Islet of Langerhans (tissue), 1 donor: ENCODE measurements at regions not wholly inside any gene's neighbourhood (a gene's known extent, or its start where the extent isn't known, plus 50 kb on each side); places are given as distances from the start of the nearest gene placed in this dataset.

Source experiments
- FAIRE-seq: peaks from one replicate; lab custom pipeline; 2011; peaks lifted over from hg19 to GRCh38; lab: Jason Lieb, UNC

DNA sequence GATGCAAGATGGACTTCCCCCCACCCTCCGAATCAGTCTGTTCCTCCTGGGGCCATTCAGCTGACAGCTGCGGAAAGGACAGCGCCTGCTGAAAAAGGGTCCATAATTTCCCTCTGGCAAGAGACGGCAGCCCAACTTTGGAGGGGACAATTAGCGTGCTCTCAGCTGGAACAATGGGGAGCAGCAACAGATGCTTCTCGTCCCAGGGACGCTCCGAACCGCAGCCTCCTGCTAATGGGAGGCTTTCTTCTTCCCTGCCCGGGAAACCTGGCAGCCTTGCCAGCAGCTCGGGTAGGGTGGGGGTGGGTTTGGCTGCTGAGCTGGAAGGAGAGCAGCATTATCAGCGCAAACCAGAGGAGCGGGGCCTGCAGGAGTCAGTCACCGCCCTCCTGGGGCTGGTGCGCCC, 500.0 kb upstream of the SALL1 start:
- FAIRE-seq, result no peak

DNA sequence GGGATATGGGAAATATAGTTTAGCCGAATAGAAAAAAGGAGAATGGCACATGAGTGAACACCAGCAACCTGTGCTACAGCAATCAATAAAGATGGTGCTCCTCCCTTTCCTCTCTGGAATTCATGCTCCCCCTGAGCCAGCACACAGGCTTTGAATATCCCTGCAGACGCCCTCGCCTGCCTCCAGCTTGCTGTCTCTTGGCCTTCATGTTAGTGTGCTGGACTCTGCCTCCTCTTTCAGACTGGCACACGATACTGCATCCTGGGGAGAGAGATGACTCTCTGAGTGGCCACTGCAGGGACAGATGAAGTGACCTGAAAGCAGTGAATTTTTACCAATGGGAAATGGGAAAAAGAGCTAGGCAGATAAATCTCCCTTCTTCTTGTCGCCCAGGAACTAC, 498.6 kb upstream of the SALL1 start:
- no peak for FAIRE-seq

DNA sequence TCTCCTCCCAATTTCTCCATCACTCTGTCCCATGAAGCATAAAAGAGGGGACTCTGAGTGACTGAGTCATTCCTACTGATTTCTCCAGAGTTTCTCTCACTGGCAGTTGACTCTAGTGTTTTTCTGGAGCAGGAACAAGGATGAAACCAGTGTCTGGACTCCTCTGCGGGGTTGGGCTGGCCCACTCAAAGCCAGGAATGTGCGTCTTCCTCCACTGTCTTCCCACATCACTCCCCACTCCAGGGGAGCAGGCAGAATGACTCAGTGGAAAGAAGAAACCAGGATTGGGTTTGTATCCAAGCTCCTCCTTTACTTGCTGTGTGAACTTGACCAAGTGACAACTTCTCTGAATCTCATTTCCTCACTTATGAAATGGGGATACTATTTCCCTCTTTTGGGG, 497.5 kb upstream of the SALL1 start:
- FAIRE-seq, result no peak

DNA sequence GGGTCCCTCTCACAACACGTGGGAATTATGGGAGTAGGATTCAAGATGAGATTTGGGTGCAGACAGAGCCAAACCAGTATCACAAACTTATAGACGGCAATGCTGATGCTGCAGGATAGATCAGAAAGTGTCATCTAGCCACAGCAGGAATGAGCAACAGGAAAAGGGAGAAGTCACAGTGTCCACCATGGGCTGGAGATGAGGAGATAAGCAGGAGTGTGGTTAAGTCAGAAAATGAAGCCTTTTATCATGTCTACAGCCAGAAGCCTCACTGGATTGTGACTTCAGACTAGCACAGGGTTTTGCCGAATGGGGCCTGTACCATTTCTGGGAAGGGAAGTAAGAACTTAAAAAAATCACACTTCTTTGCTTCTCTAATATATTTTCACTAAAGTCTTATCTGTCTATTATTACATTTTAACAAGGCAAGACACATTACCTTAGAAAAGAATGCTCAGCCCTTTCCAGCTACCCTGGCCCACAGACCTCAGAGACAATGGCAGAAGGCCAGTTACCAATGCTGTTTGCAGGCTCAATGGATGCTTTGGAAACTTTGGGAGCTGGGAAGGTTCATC, 490.2 kb upstream of the SALL1 start:
- no peak for FAIRE-seq

DNA sequence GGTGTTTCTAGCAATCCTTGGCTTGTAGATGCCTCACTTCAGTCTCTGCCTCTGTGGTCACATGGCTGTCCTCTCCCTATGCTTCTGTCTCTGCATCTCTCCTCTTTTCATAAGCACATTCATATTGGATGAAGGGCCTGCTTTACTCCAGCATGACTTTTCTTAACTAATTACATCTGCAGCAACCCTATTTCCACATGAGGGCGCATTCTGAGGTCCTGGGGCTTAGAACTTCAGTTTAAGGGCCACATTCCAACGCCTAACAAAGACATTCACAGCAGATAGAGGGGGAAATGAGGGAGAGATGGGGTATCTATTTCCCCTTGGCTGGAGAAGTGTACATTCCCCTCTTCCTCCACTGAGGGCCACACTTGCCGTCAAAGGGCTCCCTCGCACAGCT, 489.1 kb upstream of the SALL1 start:
- FAIRE-seq, result no peak

DNA sequence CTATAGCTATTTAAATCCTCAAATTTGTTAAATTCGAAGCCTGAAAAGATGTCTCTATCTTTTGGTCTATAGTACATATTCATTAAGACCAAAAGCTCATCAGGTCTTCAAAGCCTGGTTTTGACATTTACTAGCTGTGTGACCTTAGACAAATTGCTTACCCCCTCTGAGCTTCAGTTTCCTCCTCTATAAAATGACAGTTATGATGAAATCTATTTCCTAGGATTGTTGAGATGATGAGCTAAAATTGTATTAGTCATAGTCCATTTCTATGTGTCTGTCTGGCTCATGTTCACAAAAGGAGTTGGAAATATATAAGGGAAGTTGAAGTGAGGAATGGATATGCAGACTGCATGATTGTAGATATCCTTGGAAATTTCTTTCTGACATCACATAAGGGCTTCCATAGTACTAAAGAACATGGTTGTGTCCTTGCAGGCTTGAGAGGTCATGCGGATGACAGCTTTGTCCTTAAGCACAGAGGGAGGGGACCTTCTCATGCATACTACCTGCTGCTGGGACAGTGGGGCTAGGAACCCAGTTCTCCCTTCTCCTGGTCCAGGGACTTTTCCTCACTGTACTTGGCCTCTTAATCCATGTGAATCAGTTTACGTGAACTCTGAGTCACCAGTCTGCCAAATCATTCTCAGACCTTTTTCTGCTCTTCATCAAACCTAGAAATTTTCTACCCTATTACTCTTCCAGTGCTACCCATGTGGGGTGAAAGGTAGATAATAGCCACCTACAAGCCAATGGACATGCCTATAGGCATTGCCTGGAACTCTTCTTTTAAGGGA, 487.5 kb upstream of the SALL1 start:
- no peak for FAIRE-seq

DNA sequence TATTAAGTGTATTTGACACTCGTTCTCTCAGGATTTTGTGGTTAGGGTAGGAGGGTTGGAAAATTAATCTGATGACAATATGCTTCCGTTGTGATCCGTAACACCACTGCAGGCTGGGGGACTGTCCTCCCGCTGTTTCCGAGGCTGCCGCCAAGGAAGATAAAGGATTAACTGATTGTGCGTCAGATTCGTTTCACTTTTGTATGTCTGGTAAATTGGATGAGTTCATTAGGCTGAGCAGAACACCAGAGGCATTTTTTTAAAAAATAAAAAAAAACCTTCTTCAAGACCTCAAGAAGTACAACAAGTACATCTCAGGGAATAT, 486.7 kb upstream of the SALL1 start:
- no peak for FAIRE-seq

DNA sequence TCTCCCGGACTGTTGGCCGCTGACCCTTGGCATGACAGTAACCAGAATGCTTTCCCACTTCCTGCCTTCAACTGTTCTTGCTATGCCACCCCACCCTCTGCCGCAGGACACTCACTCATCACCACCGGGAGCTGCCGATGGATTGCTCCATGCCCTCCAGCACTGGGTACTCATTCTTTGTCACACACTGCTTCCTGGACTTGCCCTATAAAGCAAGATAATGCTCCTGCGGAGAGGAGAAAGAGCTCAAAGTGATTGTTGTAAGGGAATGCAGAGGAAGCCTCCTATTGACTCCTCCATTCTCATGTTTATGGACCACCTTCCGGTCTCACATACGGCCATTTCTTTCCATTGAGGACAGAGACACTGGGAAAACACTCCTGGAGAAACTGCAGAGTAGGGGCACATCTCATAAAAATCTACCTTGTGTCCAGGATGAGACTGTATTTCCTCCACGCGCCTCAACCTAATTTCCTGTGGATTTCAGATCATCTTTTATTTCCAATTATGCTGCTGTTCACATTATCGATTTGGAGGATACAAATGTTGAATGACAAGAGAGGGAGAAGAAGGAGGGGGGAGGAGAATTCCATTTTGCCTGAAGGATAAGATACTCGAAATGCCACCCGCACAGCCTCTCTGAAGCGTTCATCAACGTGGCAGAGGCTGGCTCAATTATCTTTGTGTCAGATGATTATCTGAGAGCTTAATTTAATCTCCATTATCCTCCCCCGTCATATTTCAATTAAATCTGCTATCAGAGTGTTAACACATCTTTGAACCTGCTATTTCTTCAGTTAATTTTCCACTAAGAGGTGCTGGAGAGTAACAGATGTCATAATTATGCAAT, 486.1 kb upstream of the SALL1 start:
- no peak for FAIRE-seq

DNA sequence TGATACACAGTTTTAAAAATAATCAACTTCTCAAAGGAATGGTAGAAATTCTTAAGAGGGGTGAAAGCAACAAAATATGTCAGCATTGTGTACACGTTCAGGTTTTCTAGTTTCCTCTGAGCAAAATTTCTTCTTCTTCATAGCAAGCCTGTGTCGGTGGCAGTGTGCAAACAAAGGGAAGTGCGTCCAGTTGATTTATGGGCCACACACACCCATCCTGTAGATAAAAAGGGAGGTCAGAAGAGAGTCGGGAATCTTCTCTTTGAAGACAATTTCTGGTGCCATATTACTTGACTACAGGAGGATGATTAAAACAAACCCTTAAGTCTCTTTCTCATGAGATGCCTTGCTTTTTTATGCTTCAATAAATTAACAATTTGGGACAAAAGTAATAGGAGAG, 484.1 kb upstream of the SALL1 start:
- no peak for FAIRE-seq

DNA sequence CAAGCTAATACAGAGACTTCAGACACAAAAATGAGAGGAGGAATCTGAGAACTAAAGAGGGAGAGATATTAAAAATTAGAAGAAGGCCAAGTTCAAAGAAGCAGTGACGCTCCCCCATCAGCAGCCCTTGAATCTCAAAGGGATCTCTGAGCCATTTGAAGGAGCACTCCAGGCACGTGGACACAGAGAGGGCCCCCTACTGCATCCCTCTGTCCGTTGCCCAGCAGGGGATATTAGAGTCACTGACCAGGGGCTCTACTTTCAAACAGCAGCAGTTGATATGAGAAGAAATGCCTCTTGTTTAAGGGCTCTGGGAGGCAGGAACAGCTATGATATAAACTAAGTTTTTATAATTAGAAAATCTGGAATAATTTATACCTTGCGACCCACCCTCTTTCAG, 479.0 kb upstream of the SALL1 start:
- FAIRE-seq, result no peak

DNA sequence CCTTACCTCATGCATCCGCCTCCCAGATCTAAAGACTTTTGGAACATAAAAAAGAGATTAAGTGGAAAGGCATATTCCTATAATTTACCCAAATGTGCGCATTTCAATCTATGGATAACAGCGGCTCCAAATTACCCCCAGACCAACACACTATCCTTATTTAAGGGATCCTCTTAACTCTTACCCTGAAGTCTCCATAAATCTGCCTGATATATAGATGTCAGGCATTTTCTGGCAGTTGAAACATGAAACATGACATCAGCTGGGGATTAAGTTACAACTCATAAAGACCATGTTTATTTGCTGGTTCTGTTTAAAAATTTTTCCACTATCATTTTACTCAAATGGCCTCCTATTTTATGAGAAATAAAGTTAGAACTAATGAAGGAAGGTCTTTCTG, 478.5 kb upstream of the SALL1 start:
- no peak for FAIRE-seq

DNA sequence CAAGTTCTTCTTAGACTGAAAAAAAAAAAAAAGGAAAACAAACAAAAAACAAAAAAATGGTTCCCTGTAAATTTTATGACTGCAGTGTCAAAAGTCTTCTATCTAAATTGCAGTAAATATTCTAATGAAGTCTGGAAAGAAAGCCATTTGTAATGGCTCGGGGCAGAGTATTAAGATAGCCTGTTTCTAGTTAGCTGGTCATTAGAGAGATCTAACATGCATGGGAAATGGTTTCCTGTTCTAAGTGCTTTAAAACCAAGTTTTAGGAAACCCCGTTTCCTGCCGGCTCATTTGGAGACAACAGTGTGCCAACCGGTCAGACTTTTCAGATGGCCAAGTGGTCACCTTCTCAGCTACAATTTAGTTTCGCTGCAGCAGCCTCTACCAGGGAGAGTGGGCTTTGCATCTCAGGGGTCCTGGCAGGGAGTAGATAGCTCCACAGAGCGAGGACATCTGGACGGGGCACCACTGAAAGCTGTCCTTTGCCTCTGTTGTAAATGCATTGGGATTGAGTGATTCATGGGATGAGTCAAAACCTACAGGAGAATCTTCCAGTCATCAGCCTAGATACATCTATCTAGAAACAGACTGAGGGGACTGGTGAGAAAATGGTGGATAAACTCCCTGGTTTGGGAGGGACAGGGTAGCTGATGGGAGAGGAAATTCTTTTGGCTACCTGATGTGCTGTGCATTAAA, 473.2 kb upstream of the SALL1 start:
- FAIRE-seq, result no peak

DNA sequence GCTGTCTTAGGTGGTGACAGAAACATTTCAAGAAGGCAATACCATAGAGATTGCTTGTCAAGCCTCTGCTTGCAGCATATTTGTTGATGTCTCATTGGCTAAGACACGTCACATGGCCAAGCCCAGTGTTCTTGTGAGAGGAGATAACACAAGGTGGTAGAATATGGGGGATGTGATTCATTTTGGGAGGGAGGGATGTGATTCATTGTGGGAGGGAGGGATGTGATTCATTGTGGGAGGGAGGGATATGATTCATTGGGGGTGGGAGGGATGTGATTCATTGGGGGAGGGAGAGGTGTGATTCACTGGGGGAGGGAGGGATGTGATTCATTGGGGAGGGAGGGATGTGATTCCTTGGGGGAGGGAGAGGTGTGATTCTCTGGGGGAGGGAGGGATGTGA, 470.5 kb upstream of the SALL1 start:
- FAIRE-seq, result no peak

DNA sequence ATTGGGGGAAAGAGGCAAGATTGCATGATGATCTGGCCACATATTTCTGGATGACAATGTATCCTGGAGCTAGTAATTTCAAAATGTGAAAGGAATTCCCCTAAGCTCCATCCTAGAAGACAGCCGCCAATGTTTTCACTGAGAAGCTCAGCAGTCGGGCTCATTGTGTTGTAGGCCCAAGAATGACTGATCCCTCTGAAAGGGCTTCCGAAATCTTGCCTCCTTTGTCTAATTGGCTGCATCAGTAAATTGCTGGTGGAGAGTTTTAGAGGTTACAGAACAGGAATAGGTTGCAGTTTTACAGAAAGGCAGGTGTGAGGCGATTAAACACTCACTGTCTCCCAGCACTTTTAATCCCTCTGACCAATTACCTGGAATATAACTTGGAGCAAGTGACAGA, 464.1 kb upstream of the SALL1 start:
- FAIRE-seq, result no peak

DNA sequence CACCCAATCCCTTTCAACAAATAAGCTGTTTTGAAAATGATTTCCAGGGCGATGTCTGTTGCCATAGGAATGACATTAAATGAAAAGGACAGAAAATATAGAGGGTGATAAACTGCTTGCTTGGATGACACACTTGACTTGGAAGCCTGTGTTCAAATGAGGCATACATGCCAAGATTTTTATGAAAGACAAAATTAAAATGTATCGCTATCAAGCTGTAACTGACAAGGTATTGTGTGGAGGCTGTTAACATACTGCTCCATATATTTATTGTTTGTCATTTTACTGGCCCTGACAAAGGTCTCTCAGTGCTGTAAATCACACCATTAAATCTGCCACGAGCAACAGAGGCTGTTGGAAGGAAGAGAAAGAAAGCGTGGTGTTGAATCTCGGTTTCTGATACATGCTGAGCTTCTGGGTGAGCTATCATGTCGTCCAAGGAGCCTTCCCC, 456.2 kb upstream of the SALL1 start:
- no peak for FAIRE-seq

DNA sequence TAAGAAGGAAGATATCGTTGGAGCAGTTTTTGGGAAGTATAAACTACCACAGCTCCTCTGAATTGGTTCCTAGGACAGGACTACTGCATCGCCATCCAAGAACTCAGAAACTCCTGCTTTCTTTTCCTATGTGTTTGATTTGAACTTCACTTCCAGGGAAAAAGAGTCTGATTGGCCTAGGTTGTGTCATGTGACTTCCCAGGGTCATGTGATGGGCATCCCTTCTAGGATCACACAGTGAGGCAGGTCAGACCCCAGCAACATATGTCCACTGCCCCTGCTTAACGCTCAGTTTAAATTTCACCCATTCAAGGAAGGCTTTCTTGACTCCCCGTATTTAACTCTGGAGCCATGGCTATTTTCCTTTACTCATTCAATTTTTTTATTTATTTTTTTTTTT, 445.2 kb upstream of the SALL1 start:
- FAIRE-seq, result no peak

DNA sequence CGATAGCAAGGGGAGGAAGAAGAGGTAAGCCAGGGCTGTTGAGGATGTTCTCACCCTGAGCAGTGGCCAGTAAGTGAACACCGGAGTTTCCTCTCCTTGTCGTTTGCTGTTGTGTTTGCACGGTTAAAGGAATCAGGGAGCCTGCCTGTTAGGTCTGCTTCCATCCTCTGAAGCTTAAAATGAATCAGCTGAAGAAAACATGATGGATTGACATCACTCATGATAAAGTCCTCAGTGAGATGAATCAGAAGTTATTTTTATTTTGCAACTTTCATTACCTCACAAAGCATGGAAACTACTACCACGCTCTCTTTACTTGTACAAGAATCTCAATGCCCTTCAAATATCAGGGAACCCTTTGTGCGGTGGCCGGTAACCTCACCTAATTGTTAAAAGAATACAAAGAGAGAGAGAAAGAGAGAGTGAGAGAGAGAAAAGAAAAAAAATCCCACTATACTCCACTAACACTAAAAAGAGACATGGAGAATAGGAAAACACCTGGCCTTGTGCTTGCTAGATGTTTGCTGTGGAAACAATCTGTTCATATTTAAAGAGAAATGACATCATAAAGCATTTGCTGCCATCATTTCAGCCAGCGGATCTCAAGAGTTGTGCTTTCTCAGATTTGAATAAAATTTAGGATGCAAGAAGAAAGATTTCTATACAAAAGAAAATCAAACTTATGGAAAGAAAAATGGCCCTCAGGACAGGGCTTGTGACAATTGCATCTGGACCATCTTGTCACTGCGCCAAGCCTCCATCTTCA, 441.6 kb upstream of the SALL1 start:
- no peak for FAIRE-seq

DNA sequence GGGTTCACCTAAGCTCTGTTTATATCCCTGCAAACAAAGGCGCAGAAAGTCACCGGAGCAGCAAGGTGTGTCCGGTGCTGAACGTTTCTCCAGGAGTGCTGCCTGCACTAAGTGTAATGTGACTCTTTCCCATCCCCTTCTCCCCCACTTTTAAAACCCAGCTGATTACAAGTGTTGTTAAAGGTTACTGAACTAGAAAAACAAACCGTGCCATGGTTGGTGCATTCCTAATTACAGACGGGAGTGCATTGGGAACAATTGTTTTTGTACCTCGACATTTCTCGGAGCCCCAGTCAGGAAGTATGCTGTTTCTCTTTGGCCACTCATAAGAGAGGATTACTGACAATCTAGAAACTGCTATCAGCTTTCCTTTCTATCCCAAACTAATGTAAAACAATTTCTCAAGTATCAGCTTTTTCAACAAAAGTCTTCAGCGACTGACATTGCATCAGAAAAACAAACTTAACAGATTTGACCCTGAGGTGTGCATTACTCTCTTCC, 441.0 kb upstream of the SALL1 start:
- FAIRE-seq, result no peak

DNA sequence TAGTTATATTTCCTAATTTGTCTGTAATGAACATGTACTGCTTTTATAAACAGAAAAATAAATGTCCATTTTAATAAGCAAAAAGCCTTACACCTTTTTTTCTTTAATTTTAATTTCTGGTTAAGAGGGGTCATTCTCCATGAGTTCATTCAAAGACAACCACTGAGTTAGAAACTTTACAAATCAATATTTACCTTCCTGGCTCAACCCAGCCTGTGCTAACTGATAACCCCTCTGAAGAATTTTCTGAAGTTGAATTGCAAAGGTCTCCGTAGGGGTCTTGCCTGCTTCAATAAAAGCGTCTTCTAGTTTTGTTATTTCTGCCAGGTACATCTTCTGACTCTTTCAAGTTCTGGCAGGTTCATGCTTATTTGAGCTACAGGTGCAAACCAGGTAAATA, 440.4 kb upstream of the SALL1 start:
- no peak for FAIRE-seq

DNA sequence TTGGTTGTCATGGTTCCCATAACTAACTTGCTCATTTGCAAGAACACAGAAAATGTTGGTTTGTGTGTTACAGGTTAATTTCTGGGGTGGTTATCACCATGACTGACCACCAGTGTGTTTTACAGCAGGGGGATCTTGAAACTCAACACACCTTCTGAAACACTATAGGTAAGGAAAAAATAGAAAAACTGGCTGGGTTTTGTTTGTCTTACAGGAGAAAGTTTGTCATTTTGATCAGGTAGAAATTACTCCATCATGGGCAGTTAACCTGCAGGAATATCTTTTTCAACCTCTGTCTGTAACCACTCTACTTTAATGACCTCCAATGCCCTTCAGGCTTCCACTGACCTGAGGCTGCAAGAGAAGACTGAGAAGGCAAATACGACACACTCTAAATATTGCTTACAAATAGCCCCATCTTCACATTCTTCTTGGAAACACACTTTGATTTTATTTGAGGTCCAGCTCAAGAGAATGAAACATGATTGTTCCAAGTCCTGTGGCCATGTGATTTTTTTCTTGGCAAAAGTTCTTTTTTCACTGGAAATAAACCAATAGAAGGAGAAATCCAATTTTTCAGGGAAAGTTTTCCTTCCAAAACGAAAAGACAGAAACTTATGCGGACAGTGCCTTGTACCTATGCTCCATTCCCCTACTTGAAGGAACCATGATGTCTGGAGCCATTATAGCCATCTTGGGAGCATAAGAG, 428.7 kb upstream of the SALL1 start:
- no peak for FAIRE-seq

DNA sequence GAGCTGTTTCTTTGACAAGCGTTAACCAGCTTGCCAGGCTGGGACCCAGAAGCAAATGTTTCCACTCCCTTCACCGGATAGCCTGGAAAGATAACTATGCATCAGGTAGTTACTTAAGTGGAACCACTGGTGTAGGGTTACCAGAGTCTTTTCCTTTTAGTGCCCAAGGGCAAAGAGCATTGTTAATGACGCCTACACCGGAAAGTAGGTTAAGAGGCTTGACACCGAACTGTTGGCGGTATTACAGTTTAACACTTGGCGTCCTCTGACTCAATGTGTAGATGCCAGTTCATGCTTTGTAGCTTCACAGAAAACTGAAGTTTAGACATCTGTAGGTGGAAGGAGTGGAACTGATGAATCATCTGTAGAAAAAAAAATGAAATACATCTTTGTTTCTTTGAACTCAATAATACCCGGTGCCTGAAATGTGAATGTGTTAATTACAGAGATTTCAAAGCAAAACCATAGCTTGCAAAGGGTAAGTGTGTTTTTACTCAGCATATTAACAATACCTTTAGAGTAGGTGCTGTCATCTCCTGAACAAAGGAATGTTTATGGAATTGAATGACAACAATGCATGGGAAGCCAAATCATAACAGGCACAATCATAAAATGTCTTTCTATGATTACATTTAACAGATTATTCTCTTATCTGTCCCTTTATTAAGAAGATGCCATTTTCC, 426.7 kb upstream of the SALL1 start:
- FAIRE-seq, result no peak
